ENCODE measurements at regions not wholly inside any gene's neighbourhood (a gene's known extent, or its start where the extent isn't known, plus 50 kb on each side); places are given as distances from the start of the nearest gene placed in this dataset.

GRCh38 chr10:78769526-78769925 is 299.2 kb upstream of the ZMIZ1 start:
- no peaks in the 10 kb centered on the region for H3K4me1 ChIP-seq (ENCODE audit: insufficient read depth, low read length, poor library complexity, severe bottlenecking)
- H2AFZ ChIP-seq (ENCODE audit: low read length), result no peak overlapping the region
- no peak overlapping the region for H3K27ac ChIP-seq (ENCODE audit: low read depth, low read length, poor library complexity, severe bottlenecking)
- DNase-seq (ENCODE audit: low spot score), result no peak
- no peaks in the 10 kb centered on the region for H3K36me3 ChIP-seq (ENCODE audit: insufficient read depth, low read length)
- no peak overlapping the region for H3K4me3 ChIP-seq (ENCODE audit: low read depth, low read length, poor library complexity, severe bottlenecking)
- ChIA-PET CTCF (ENCODE audit: unreplicated experiment) (no interaction called here), POLR2A (no interaction called here)
- no peaks in the 10 kb centered on the region for H3K79me2 ChIP-seq (ENCODE audit: insufficient read depth, low read depth, low read length)
- no TSS peak for BruUV-seq (replicated peaks)
- no peaks in the 10 kb centered on the region for H3K9me2 ChIP-seq (ENCODE audit: insufficient read depth, low read length)
- intact Hi-C loops (cut with micrococcal nuclease; ENCODE audit: unreplicated experiment), result no loop called here
- H4K20me1 ChIP-seq (ENCODE audit: insufficient read depth, low read length), result no peaks in the 10 kb centered on the region
- H3K9me3 ChIP-seq (ENCODE audit: low read length), result no peaks in the 10 kb centered on the region
- TF ChIP-seq, protein P1, sequence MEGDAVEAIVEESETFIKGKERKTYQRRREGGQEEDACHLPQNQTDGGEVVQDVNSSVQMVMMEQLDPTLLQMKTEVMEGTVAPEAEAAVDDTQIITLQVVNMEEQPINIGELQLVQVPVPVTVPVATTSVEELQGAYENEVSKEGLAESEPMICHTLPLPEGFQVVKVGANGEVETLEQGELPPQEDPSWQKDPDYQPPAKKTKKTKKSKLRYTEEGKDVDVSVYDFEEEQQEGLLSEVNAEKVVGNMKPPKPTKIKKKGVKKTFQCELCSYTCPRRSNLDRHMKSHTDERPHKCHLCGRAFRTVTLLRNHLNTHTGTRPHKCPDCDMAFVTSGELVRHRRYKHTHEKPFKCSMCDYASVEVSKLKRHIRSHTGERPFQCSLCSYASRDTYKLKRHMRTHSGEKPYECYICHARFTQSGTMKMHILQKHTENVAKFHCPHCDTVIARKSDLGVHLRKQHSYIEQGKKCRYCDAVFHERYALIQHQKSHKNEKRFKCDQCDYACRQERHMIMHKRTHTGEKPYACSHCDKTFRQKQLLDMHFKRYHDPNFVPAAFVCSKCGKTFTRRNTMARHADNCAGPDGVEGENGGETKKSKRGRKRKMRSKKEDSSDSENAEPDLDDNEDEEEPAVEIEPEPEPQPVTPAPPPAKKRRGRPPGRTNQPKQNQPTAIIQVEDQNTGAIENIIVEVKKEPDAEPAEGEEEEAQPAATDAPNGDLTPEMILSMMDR (conservative IDR thresholded peaks at IDR 0.05; ENCODE audit: low read length), result no peak
- no peak for TF ChIP-seq EZH2phosphoT487 (IDR thresholded peaks at IDR 0.05; ENCODE audit: borderline replicate concordance, low read depth, low read length)
- H3K4me2 ChIP-seq (ENCODE audit: low read length), result no peak overlapping the region

- Histone ChIP-seq H3K4me1 (ENCODE audit: insufficient read depth, low read length, poor library complexity, severe bottlenecking) (no peaks in the 10 kb centered on the region), H2AFZ (ENCODE audit: low read length) (no peak overlapping the region), H3K79me2 (ENCODE audit: insufficient read depth, low read depth, low read length) (no peaks in the 10 kb centered on the region), H3K36me3 (ENCODE audit: insufficient read depth, low read length) (no peaks in the 10 kb centered on the region), H4K20me1 (ENCODE audit: insufficient read depth, low read length) (no peaks in the 10 kb centered on the region), H3K9me3 (ENCODE audit: low read length) (no peaks in the 10 kb centered on the region), H3K9me2 (ENCODE audit: insufficient read depth, low read length) (no peaks in the 10 kb centered on the region), H3K4me3 (ENCODE audit: low read depth, low read length, poor library complexity, severe bottlenecking) (no peak overlapping the region), H3K27ac (ENCODE audit: low read depth, low read length, poor library complexity, severe bottlenecking) (no peak overlapping the region), H3K4me2 (ENCODE audit: low read length) (no peak overlapping the region)
- CTCF ChIA-PET (ENCODE audit: unreplicated experiment), result no interaction called here
- POLR2A ChIA-PET, result no interaction called here
- intact Hi-C loops (cut with micrococcal nuclease; ENCODE audit: unreplicated experiment), result no loop called here
- no peak for DNase-seq (ENCODE audit: low spot score)
- TF ChIP-seq, protein P1 (conservative IDR thresholded peaks at IDR 0.05; ENCODE audit: low read length), result no peak
- no peak for TF ChIP-seq EZH2phosphoT487 (IDR thresholded peaks at IDR 0.05; ENCODE audit: borderline replicate concordance, low read depth, low read length)
- BruUV-seq (replicated peaks), result no TSS peak
Measured at GRCh38 chr10:78770167-78771090, 298.3 kb upstream of the ZMIZ1 start.

- no peaks in the 10 kb centered on the region for H3K4me1 ChIP-seq (ENCODE audit: insufficient read depth, low read length, poor library complexity, severe bottlenecking)
- H3K4me3 ChIP-seq (ENCODE audit: low read depth, low read length, poor library complexity, severe bottlenecking), result no peak overlapping the region
- CTCF ChIA-PET (ENCODE audit: unreplicated experiment), result no interaction called here
- no peaks in the 10 kb centered on the region for H3K9me3 ChIP-seq (ENCODE audit: low read length)
- DNase-seq (ENCODE audit: low spot score), result no peak
- TF ChIP-seq, protein P1 (conservative IDR thresholded peaks at IDR 0.05; ENCODE audit: low read length), result no peak
- TF ChIP-seq EZH2phosphoT487 (IDR thresholded peaks at IDR 0.05; ENCODE audit: borderline replicate concordance, low read depth, low read length), result no peak
- no TSS peak for BruUV-seq (replicated peaks)
- H4K20me1 ChIP-seq (ENCODE audit: insufficient read depth, low read length), result no peaks in the 10 kb centered on the region
- intact Hi-C loops (cut with micrococcal nuclease; ENCODE audit: unreplicated experiment), result no loop called here
- H3K27ac ChIP-seq (ENCODE audit: low read depth, low read length, poor library complexity, severe bottlenecking), result no peak overlapping the region
- no peaks in the 10 kb centered on the region for H3K36me3 ChIP-seq (ENCODE audit: insufficient read depth, low read length)
- H2AFZ ChIP-seq (ENCODE audit: low read length), result no peak overlapping the region
- no peaks in the 10 kb centered on the region for H3K9me2 ChIP-seq (ENCODE audit: insufficient read depth, low read length)
- POLR2A ChIA-PET, result no interaction called here
- H3K4me2 ChIP-seq (ENCODE audit: low read length), result no peak overlapping the region
- no peaks in the 10 kb centered on the region for H3K79me2 ChIP-seq (ENCODE audit: insufficient read depth, low read depth, low read length)
Measured at GRCh38 chr10:78771260-78771659, 297.5 kb upstream of the ZMIZ1 start.

Measured in OCI-LY7 (cell line).